ENCODE measurements at regions not wholly inside any gene's neighbourhood (a gene's known extent, or its start where the extent isn't known, plus 50 kb on each side); places are given as distances from the start of the nearest gene placed in this dataset.

DNA sequence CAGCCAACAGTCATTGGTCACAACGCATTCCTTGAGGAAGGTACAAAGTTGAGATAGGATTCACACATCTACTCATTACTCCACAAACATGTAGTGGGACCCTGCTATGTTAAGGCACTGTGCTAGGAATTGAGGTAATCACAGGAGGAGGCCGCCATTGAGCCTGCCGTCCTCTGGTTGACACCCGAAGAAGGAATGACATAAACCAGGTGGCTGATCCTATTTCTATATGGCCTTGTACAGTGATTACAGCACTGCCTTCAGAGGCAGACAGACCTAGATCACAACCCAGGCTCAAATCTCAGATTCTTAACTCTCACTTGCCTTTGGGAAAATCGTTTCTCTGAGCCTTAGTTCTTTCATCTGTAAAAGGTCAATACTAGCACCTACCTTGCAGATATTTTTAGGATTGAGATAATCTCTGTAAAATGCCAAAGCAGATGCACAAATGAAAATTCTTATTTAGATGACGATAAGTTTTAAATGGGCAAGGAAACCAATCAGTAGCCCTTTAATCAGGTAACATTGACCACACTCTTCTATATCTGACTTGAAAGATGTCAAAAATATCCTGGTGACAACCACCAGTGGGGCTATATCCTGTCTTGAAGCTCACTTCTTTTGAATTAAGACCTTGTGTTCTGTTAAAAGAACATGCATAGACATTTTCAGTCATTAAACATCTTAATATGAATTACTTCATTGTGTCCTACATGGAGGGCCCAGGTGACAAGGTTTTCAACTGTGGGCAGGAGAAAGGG, 251.6 kb downstream of the KCTD12 start:
- no peak overlapping the region for H2AFZ ChIP-seq
- DNase-seq = no peak
- CTCF ChIA-PET = no interaction called here
- H3K27me3 ChIP-seq (ENCODE audit: insufficient read depth, low read depth) = no peaks in the 10 kb centered on the region
- no peaks in the 10 kb centered on the region for H3K9me2 ChIP-seq (ENCODE audit: insufficient read depth)
- POLR2A ChIA-PET (ENCODE audit: unreplicated experiment) = no interaction called here
- no peaks in the 10 kb centered on the region for H3K79me2 ChIP-seq (ENCODE audit: low read depth)
- no peak overlapping the region for H3K27ac ChIP-seq
- H3F3A ChIP-seq (ENCODE audit: insufficient read depth, low read depth) = no peaks in the 10 kb centered on the region
- H3K4me1 ChIP-seq (replicated peaks; ENCODE audit: insufficient read depth) = no peaks in the 10 kb centered on the region
- no peak overlapping the region for H3K4me2 ChIP-seq
- no peaks in the 10 kb centered on the region for H3K9me3 ChIP-seq (ENCODE audit: insufficient read depth, low read depth)
- no peaks in the 10 kb centered on the region for H4K20me1 ChIP-seq (ENCODE audit: insufficient read depth)
- BruUV-seq (replicated peaks) = no TSS peak
- no peak for TF ChIP-seq EZH2 (IDR thresholded peaks at IDR 0.05; ENCODE audit: low read depth)
- TF ChIP-seq, protein P1, sequence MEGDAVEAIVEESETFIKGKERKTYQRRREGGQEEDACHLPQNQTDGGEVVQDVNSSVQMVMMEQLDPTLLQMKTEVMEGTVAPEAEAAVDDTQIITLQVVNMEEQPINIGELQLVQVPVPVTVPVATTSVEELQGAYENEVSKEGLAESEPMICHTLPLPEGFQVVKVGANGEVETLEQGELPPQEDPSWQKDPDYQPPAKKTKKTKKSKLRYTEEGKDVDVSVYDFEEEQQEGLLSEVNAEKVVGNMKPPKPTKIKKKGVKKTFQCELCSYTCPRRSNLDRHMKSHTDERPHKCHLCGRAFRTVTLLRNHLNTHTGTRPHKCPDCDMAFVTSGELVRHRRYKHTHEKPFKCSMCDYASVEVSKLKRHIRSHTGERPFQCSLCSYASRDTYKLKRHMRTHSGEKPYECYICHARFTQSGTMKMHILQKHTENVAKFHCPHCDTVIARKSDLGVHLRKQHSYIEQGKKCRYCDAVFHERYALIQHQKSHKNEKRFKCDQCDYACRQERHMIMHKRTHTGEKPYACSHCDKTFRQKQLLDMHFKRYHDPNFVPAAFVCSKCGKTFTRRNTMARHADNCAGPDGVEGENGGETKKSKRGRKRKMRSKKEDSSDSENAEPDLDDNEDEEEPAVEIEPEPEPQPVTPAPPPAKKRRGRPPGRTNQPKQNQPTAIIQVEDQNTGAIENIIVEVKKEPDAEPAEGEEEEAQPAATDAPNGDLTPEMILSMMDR (conservative IDR thresholded peaks at IDR 0.05) = no peak
- no peak overlapping the region for H3K4me3 ChIP-seq
- intact Hi-C loops (cut with micrococcal nuclease; ENCODE audit: unreplicated experiment) = no loop called here
- H3K36me3 ChIP-seq (ENCODE audit: low read depth) = no peaks in the 10 kb centered on the region

DNA sequence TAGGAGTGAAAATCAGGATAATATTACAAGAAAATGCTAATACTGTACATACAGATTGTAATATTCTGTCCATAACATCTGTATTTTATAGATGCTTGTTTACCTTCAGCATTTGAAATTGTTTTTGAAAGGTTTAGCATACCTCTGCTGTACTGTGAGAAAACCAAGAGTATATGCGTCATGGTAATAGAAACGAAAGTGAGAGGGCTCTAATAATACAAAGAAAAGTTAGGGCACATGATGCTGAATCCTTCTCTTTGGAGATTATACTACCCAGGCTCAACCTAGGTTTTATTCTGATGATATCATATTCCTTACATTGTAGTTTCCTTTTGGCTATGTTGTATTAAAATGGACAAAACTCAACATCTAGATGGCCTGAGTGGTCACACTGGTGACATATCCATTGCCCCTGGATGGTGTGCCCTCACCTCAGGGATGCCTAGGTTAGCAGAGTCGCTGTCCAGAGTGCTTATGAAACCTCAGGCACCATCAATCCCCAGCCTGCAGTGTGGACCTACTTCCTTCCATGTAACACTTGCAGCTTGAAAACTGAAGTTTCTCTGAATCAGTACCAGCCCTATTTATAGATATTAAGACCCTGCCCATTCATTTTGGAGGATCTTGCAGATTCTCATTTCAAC, 253.7 kb downstream of the KCTD12 start:
- CTCF ChIA-PET = no interaction called here
- Histone ChIP-seq H3K36me3 (ENCODE audit: low read depth) (no peaks in the 10 kb centered on the region), H3K9me3 (ENCODE audit: insufficient read depth, low read depth) (no peaks in the 10 kb centered on the region), H3F3A (ENCODE audit: insufficient read depth, low read depth) (no peaks in the 10 kb centered on the region), H3K4me2 (no peak overlapping the region), H4K20me1 (ENCODE audit: insufficient read depth) (no peaks in the 10 kb centered on the region), H3K4me1 (replicated peaks; ENCODE audit: insufficient read depth) (no peaks in the 10 kb centered on the region), H3K27me3 (ENCODE audit: insufficient read depth, low read depth) (no peaks in the 10 kb centered on the region), H3K27ac (no peak overlapping the region), H3K79me2 (ENCODE audit: low read depth) (no peaks in the 10 kb centered on the region), H2AFZ (no peak overlapping the region), H3K4me3 (no peak overlapping the region), H3K9me2 (ENCODE audit: insufficient read depth) (no peaks in the 10 kb centered on the region)
- no peak for DNase-seq
- intact Hi-C loops (cut with micrococcal nuclease; ENCODE audit: unreplicated experiment) = no loop called here
- no TSS peak for BruUV-seq (replicated peaks)
- POLR2A ChIA-PET (ENCODE audit: unreplicated experiment) = no interaction called here
- TF ChIP-seq EZH2 (IDR thresholded peaks at IDR 0.05; ENCODE audit: low read depth) = no peak
- TF ChIP-seq, protein P1 (conservative IDR thresholded peaks at IDR 0.05) = no peak

DNA sequence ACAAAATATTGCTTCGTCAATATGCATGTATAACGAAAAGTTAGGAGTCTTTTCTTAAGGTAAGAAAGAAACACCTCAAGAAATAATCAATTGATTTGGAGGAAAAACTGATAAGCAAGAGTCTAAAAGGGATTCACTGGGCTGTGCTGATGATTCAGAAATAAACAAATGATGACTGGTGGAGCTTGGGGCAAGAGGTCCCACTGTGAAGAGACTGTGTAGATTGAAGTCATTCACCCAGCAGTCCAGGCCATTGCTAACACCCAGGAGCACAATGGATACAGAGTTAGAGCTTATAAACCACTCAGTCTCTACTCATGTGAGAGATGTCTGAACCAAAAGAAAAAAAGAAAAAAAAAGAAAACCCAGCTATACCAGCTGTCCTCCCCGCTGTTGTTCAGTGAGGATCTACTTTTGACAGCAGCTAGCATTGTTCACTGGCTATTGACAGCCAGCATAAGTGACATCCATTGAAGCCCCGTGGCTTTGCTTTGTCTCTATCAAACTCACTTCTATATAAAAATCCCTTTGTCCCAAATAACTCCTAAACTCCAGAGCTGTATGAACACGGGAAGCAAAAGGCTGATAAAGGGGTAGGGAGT, 255.5 kb downstream of the KCTD12 start:
- Histone ChIP-seq H3K9me2 (ENCODE audit: insufficient read depth) (no peaks in the 10 kb centered on the region), H3K4me1 (replicated peaks; ENCODE audit: insufficient read depth) (no peaks in the 10 kb centered on the region), H3F3A (ENCODE audit: insufficient read depth, low read depth) (no peaks in the 10 kb centered on the region), H3K36me3 (ENCODE audit: low read depth) (no peaks in the 10 kb centered on the region), H3K27ac (no peak overlapping the region), H3K4me2 (no peak overlapping the region), H2AFZ (no peak overlapping the region), H3K79me2 (ENCODE audit: low read depth) (no peaks in the 10 kb centered on the region), H3K27me3 (ENCODE audit: insufficient read depth, low read depth) (no peaks in the 10 kb centered on the region), H4K20me1 (ENCODE audit: insufficient read depth) (no peaks in the 10 kb centered on the region), H3K9me3 (ENCODE audit: insufficient read depth, low read depth) (no peaks in the 10 kb centered on the region), H3K4me3 (no peak overlapping the region)
- ChIA-PET POLR2A (ENCODE audit: unreplicated experiment) (no interaction called here), CTCF (interaction anchor here (0.6 kb wide), 1 partner anchor 9 kb away, joined by 3 read pairs; no protein-coding TSS in a partner anchor)
- intact Hi-C loops (cut with micrococcal nuclease; ENCODE audit: unreplicated experiment) = no loop called here
- BruUV-seq (replicated peaks) = no TSS peak
- DNase-seq = no peak
- no peak for TF ChIP-seq EZH2 (IDR thresholded peaks at IDR 0.05; ENCODE audit: low read depth)
- TF ChIP-seq, protein P1 (conservative IDR thresholded peaks at IDR 0.05) = no peak
